ENCODE measurements at regions not wholly inside any gene's neighbourhood (a gene's known extent, or its start where the extent isn't known, plus 50 kb on each side); places are given as distances from the start of the nearest gene placed in this dataset.
"Not testable (repeated sequence)": the region's sequence is repeated elsewhere in the genome, so short reads cannot be mapped to it uniquely, and the experiment has no call there.

DNA sequence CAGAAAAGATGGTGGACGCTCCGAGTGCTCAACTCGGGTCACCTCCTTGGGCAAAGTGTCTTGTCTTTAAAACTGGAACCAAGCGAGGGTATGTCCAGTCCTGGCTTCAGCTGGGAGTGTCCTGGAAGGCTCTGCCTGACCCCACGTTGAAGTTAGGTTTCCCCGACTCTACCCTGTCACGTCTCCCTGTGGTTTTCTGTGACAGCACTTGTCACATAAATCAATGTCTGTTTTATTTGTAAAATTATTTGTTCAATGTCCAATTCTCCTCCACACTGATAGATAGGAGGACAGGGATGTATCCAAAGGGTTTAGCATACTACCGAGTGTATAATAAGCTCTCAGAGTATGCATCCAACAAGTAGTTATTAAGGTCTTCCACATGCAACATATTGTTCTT lies 197.7 kb upstream of the IRF2BP2 start:
- TF ChIP-seq, protein P1, sequence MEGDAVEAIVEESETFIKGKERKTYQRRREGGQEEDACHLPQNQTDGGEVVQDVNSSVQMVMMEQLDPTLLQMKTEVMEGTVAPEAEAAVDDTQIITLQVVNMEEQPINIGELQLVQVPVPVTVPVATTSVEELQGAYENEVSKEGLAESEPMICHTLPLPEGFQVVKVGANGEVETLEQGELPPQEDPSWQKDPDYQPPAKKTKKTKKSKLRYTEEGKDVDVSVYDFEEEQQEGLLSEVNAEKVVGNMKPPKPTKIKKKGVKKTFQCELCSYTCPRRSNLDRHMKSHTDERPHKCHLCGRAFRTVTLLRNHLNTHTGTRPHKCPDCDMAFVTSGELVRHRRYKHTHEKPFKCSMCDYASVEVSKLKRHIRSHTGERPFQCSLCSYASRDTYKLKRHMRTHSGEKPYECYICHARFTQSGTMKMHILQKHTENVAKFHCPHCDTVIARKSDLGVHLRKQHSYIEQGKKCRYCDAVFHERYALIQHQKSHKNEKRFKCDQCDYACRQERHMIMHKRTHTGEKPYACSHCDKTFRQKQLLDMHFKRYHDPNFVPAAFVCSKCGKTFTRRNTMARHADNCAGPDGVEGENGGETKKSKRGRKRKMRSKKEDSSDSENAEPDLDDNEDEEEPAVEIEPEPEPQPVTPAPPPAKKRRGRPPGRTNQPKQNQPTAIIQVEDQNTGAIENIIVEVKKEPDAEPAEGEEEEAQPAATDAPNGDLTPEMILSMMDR (IDR thresholded peaks at IDR 0.05): not testable (repeated sequence)
- not testable (repeated sequence) for TF ChIP-seq POLR2A (IDR thresholded peaks at IDR 0.05)
